ENCODE measurements at regions not wholly inside any gene's neighbourhood (a gene's known extent, or its start where the extent isn't known, plus 50 kb on each side); places are given as distances from the start of the nearest gene placed in this dataset.
"Not testable (repeated sequence)": the region's sequence is repeated elsewhere in the genome, so short reads cannot be mapped to it uniquely, and the experiment has no call there.

DNA sequence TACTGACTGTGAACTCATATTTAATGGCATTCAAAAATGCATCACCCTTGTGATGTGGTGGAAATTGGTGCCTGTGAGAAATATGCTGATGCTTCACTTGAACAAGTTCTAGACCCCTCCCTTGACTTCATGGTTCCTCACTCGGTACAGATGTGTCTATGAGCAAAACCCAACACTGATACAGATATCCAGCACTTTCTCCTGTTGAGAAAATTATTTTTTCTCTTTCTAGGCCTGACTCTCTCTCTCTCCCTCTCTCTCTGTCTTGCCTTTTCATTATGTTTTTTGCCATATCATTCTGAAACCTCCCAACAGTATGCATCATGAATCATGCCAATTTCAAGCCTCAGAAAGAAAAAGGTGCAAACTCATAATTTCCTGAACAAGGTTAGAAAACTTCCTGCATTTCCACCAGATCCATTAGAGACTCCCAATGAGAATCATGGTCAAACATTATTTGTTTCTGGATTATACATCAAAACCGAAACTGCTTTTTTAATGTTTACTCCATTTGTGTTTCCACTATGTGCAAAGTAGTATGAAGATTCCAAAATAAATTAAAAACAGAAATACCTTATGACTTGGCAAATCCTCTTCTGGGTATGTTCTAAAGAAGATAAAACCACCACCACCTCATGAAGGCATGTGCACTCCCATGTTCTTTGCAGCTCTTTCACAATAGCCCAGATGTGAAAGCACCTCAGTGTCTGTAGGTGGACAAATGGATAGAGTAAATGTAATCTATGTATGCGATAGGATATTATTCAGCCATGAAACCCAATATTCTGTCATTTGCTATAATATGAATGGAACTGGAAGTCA is 543.6 kb downstream of the TMEM121 start:
- H3K36me3 ChIP-seq = no peaks in the 10 kb centered on the region
- peaks cover 53% of the 10 kb centered on the region for H3K27me3 ChIP-seq (ENCODE audit: insufficient read depth, low read depth, severe bottlenecking)
- DNase-seq = no peak
- no peak overlapping the region for H3K4me3 ChIP-seq (ENCODE audit: low read depth, low read length)
- TF ChIP-seq, protein P1, sequence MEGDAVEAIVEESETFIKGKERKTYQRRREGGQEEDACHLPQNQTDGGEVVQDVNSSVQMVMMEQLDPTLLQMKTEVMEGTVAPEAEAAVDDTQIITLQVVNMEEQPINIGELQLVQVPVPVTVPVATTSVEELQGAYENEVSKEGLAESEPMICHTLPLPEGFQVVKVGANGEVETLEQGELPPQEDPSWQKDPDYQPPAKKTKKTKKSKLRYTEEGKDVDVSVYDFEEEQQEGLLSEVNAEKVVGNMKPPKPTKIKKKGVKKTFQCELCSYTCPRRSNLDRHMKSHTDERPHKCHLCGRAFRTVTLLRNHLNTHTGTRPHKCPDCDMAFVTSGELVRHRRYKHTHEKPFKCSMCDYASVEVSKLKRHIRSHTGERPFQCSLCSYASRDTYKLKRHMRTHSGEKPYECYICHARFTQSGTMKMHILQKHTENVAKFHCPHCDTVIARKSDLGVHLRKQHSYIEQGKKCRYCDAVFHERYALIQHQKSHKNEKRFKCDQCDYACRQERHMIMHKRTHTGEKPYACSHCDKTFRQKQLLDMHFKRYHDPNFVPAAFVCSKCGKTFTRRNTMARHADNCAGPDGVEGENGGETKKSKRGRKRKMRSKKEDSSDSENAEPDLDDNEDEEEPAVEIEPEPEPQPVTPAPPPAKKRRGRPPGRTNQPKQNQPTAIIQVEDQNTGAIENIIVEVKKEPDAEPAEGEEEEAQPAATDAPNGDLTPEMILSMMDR (IDR thresholded peaks at IDR 0.05; ENCODE audit: low read depth, low read length) = no peak
- H3K27ac ChIP-seq = no peak overlapping the region
- H3K9me3 ChIP-seq (ENCODE audit: severe bottlenecking) = no peaks in the 10 kb centered on the region

DNA sequence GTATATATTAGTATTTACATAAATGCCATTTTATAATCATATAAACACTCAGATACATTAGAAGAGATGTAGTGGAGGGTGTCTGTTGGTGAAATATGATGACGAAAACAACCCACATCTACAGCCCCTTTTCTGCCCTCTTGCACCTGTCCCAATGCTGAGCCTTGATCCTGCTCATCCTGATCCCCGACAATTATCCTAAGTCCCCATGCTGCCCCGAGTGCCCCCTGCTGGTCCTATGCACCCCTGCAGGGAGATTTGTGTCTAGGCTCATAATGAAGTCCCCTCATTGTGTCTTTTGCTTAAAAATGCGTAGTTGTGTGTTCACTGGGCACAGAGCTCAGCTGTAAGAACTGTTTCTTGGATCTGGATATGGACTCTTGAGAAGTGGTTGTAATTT is 554.5 kb downstream of the TMEM121 start:
- TF ChIP-seq, protein P1 (IDR thresholded peaks at IDR 0.05; ENCODE audit: low read depth, low read length) = no peak
- Histone ChIP-seq H3K36me3 (no peaks in the 10 kb centered on the region), H3K27me3 (ENCODE audit: insufficient read depth, low read depth, severe bottlenecking) (peaks cover 25% of the 10 kb centered on the region)

DNA sequence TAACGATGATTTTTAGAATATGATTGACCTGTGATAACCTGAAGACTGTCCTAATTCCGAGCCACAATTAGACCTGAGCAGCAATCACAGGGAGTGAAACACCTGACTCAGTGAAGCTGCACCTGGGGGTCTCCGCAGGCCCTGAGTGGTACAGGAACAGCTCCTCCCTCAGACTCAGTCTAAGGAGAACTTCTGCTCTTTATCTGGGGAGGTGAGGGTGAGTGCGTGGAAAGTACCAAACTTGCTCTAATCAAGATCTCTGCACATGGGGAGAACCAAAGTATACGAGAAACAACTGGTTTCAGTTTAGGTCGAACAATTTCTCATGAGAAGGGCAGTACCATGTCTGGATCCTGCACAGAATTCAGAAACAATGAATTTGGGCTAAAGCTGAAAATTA is 555.3 kb downstream of the TMEM121 start:
- H3K27ac ChIP-seq; H3K4me3 ChIP-seq (ENCODE audit: low read depth, low read length); DNase-seq; H3K36me3 ChIP-seq; H3K9me3 ChIP-seq (ENCODE audit: severe bottlenecking): not testable (repeated sequence)
- H3K27me3 ChIP-seq (ENCODE audit: insufficient read depth, low read depth, severe bottlenecking) = peaks cover 31% of the 10 kb centered on the region

More for the DNA sequence above, 554.5 kb downstream of the TMEM121 start:
- H3K9me3 ChIP-seq (ENCODE audit: severe bottlenecking) = no peaks in the 10 kb centered on the region
- DNase-seq = no peak
- H3K27ac ChIP-seq = no peak overlapping the region
- H3K4me3 ChIP-seq (ENCODE audit: low read depth, low read length) = no peak overlapping the region

DNA sequence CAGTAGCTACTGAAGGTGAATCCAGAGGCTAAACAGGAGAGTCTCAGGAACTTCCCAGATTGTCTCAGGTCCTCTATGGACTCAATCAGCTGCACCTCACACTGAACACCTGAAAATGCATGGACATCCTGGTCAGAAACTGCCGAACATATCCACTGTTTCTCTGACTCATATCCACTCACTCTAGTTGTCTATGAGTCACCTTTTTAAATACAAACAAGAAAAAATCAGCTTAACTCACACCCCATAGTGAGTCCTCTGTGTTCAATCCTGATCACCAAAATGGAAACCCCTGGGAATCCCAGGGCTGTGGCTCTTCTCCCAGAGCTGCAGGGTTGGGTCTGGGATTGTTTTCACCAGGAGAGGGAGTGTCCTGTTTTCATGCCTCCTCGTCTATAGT is 556.7 kb downstream of the TMEM121 start:
- H3K27me3 ChIP-seq (ENCODE audit: insufficient read depth, low read depth, severe bottlenecking) = peaks cover 43% of the 10 kb centered on the region
- no peak overlapping the region for H3K27ac ChIP-seq
- TF ChIP-seq, protein P1 (IDR thresholded peaks at IDR 0.05; ENCODE audit: low read depth, low read length) = no peak
- H3K9me3 ChIP-seq (ENCODE audit: severe bottlenecking) = no peaks in the 10 kb centered on the region
- no peak overlapping the region for H3K4me3 ChIP-seq (ENCODE audit: low read depth, low read length)
- no peak for DNase-seq
- no peaks in the 10 kb centered on the region for H3K36me3 ChIP-seq

DNA sequence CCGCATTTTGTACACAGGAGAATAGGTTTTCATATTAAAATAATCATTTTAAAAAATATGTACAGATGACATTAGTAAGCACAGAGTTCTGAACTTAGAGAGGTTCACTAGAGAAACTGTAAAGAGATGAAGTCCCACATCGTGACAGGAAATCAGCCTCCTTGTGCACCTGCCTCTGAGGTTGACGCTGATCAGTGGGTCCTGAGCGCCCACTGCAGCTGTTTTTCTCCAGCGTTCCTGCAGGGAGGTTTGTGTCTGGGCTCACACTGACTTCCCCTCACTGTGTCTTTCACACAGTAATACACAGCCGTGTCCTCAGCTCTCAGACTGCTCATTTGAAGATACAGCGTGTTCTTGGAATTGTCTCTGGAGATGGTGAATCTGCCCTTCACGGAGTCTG is 561.5 kb downstream of the TMEM121 start:
- Histone ChIP-seq H3K27ac (no peak overlapping the region), H3K4me3 (ENCODE audit: low read depth, low read length) (no peak overlapping the region), H3K9me3 (ENCODE audit: severe bottlenecking) (no peaks in the 10 kb centered on the region), H3K36me3 (no peaks in the 10 kb centered on the region), H3K27me3 (ENCODE audit: insufficient read depth, low read depth, severe bottlenecking) (peaks cover 46% of the 10 kb centered on the region)
- no peak for DNase-seq
- TF ChIP-seq, protein P1 (IDR thresholded peaks at IDR 0.05; ENCODE audit: low read depth, low read length) = no peak

DNA sequence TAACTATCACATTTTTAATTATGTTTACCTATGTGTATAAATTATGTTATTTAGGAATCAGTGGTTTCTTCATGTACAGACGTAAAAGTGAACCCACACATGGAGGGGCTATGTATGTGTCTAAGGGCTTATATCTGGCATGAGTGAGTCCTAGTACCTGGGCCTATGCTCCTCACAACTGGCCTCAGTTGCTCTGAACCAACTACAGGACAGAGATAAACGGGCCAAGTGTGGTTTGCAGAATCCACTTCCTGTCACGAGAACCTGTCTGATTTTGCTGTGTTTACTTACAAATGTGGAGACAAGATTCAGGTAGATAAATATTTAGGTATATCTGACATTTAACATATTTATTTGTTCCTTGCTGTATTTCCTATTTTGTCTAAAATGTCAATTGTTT is 562.5 kb downstream of the TMEM121 start:
- H3K4me3 ChIP-seq (ENCODE audit: low read depth, low read length); DNase-seq; H3K36me3 ChIP-seq: not testable (repeated sequence)

More for the DNA sequence above, 562.5 kb downstream of the TMEM121 start:
- peaks cover 39% of the 10 kb centered on the region for H3K27me3 ChIP-seq (ENCODE audit: insufficient read depth, low read depth, severe bottlenecking)
- not testable (repeated sequence) for H3K9me3 ChIP-seq (ENCODE audit: severe bottlenecking); H3K27ac ChIP-seq
